ENCODE measurements at regions not wholly inside any gene's neighbourhood (a gene's known extent, or its start where the extent isn't known, plus 50 kb on each side); places are given as distances from the start of the nearest gene placed in this dataset.

DNA sequence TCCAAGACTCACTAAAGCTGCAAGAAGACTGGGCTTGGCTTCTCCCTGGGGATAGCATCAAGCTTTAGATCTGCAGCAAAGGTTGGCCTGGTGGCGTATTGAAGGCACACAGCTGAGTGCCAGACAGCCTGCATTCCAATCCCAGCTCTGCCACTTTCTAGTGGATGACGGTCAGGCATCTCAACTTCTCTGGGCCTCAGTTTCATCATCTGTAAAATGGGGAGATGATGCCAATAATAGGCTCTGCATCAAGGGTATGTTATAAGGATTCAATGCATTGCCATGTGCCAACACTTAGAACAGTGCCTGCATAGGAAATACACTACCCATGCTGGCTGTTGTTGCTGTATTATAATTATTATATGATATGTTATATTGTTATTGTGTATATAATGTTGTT, 220.4 kb downstream of the NPHP4 start:
- TF ChIP-seq FOXP2 (optimal IDR thresholded peaks at IDR 0.05; ENCODE audit: borderline replicate concordance, extremely low read depth, extremely low read length, insufficient read depth) (no peak), POLR2AphosphoS5 (IDR thresholded peaks at IDR 0.05; ENCODE audit: low read depth, low read length) (no peak), SIN3A (IDR thresholded peaks at IDR 0.05; ENCODE audit: borderline replicate concordance, insufficient read depth, low read length) (no peak), TAF1 (IDR thresholded peaks at IDR 0.05; ENCODE audit: borderline replicate concordance, insufficient read depth, low read length) (no peak)
- TF ChIP-seq, protein P1, sequence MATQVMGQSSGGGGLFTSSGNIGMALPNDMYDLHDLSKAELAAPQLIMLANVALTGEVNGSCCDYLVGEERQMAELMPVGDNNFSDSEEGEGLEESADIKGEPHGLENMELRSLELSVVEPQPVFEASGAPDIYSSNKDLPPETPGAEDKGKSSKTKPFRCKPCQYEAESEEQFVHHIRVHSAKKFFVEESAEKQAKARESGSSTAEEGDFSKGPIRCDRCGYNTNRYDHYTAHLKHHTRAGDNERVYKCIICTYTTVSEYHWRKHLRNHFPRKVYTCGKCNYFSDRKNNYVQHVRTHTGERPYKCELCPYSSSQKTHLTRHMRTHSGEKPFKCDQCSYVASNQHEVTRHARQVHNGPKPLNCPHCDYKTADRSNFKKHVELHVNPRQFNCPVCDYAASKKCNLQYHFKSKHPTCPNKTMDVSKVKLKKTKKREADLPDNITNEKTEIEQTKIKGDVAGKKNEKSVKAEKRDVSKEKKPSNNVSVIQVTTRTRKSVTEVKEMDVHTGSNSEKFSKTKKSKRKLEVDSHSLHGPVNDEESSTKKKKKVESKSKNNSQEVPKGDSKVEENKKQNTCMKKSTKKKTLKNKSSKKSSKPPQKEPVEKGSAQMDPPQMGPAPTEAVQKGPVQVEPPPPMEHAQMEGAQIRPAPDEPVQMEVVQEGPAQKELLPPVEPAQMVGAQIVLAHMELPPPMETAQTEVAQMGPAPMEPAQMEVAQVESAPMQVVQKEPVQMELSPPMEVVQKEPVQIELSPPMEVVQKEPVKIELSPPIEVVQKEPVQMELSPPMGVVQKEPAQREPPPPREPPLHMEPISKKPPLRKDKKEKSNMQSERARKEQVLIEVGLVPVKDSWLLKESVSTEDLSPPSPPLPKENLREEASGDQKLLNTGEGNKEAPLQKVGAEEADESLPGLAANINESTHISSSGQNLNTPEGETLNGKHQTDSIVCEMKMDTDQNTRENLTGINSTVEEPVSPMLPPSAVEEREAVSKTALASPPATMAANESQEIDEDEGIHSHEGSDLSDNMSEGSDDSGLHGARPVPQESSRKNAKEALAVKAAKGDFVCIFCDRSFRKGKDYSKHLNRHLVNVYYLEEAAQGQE (IDR thresholded peaks at IDR 0.05; ENCODE audit: insufficient read depth in 1 of 2, low read depth in 2 of 2, low read length in 2 of 2), result no peak

GRCh38 chr1:5770981-5771765, 221.1 kb downstream of the NPHP4 start:
- TF ChIP-seq FOXP2 (optimal IDR thresholded peaks at IDR 0.05; ENCODE audit: borderline replicate concordance, extremely low read depth, extremely low read length, insufficient read depth), result no peak
- no peak for TF ChIP-seq TAF1 (IDR thresholded peaks at IDR 0.05; ENCODE audit: borderline replicate concordance, insufficient read depth, low read length)
- TF ChIP-seq SIN3A (IDR thresholded peaks at IDR 0.05; ENCODE audit: borderline replicate concordance, insufficient read depth, low read length), result no peak
- TF ChIP-seq, protein P1 (IDR thresholded peaks at IDR 0.05; ENCODE audit: insufficient read depth in 1 of 2, low read depth in 2 of 2, low read length in 2 of 2), result no peak
- TF ChIP-seq POLR2AphosphoS5 (IDR thresholded peaks at IDR 0.05; ENCODE audit: low read depth, low read length), result no peak

DNA sequence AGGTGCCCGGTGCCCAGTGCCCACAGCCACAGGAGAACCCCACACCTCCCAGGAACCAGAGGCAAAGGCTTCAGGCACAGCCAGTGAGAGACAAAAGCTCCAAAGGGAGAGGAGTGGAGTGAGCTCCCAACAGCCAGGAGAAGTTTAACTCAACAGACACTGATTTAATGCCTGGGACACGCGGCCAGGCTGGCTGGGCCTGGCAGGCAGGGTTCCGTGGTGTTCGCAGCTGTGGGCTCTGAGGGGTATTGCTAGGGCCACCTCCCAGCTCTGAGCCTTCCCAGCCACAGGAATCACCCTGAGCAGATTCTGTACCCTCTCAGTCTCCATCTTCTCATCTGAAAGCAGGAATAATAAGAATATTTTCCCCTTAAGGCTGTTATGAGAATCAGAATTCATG, 222.5 kb downstream of the NPHP4 start:
- TF ChIP-seq SIN3A (IDR thresholded peaks at IDR 0.05; ENCODE audit: borderline replicate concordance, insufficient read depth, low read length) (no peak), FOXP2 (optimal IDR thresholded peaks at IDR 0.05; ENCODE audit: borderline replicate concordance, extremely low read depth, extremely low read length, insufficient read depth) (no peak), POLR2AphosphoS5 (IDR thresholded peaks at IDR 0.05; ENCODE audit: low read depth, low read length) (no peak), TAF1 (IDR thresholded peaks at IDR 0.05; ENCODE audit: borderline replicate concordance, insufficient read depth, low read length) (no peak)
- TF ChIP-seq, protein P1 (IDR thresholded peaks at IDR 0.05; ENCODE audit: insufficient read depth in 1 of 2, low read depth in 2 of 2, low read length in 2 of 2), result no peak

DNA sequence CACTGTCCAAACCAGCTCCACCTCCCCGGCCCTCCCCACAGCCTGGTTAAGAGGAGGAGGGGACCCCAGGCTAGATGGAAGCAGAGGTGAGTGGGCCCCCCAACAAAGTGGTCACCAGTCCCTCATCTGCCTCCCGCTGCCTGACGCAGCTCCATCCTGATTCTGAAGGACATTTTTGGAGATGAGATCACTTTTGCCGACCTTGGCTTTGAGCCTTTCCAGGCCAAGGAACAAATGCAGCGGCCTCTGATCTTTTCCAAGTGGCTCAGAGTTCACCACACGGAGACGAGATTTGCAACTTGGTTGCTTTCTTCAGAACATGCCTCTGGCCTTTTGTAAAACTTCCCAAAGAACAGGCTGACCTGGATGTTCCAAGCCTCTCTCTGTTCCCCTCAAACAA, 223.1 kb downstream of the NPHP4 start:
- TF ChIP-seq POLR2AphosphoS5 (IDR thresholded peaks at IDR 0.05; ENCODE audit: low read depth, low read length) (no peak), FOXP2 (optimal IDR thresholded peaks at IDR 0.05; ENCODE audit: borderline replicate concordance, extremely low read depth, extremely low read length, insufficient read depth) (no peak), TAF1 (IDR thresholded peaks at IDR 0.05; ENCODE audit: borderline replicate concordance, insufficient read depth, low read length) (no peak), SIN3A (IDR thresholded peaks at IDR 0.05; ENCODE audit: borderline replicate concordance, insufficient read depth, low read length) (no peak)
- TF ChIP-seq, protein P1 (IDR thresholded peaks at IDR 0.05; ENCODE audit: insufficient read depth in 1 of 2, low read depth in 2 of 2, low read length in 2 of 2), result no peak

Data from PFSK-1 (cell line).